C1 segment of cervical spinal cord (tissue), 14 donors: ENCODE measurements at regions not wholly inside any gene's neighbourhood (a gene's known extent, or its start where the extent isn't known, plus 50 kb on each side); places are given as distances from the start of the nearest gene placed in this dataset.

Experiments
- DNase-seq, 14 donors: peaks; one replicate each; lab custom pipeline; 2025; lab: John Stamatoyannopoulos, UW

DNA sequence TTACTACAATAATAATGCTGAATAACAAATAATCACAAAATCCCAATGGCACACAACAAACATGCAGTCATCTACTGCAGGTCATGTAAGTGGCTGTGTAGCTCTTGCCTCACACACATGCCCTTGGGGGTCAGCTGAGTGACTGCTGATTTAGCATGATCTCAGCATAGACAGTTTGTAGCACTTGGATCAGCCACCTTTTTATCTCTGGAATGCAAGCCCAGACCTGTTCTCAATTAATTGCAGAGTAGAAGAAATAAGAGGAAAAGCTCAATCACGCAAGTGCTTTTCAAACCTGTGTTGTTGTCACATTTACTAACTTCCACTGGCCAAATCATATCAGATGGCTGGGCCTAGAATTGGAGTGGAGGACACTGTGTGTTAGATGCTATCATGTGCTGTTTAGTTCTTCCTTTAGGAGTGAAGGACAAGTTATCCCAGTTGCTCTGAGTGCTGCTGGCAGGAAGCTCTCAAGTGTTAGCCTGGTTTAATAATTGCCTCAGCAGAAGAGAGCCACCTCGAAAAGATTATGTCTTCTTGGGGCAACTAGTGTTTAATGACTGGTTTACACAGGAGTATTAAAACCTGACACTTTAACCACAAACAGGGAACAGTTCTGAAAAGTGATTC is 128.3 kb upstream of the EPHA5 start:
- DNase-seq, result no peak

DNA sequence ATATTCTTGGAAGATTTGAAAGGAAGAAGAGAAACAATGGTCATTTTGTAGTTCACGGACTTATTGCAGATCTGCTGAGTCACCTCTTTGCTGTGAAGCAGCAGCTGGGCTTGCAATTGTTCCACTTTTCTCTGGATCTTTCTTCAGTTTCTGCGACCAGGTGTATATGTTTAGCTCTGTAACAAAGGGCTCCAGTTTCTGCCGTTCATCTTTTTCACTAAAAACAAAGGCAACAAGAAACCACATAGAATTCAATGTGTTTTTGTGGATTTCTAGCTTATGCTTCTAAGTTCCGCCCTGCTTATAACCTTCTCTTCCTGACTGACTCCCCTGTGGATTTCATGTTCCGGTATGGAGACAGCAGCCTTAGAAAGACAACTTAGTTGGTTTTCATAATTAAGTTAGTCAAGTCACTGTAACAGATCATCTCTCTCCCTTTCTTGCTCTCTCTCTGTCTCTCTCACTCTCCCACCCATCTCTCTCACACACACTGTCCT is 121.6 kb upstream of the EPHA5 start:
- peak in 1 of 14 donors; percentile 6 for DNase-seq

GRCh38 chr4:65791111-65791811 is 121.0 kb upstream of the EPHA5 start:
- DNase-seq, result no peak

DNA sequence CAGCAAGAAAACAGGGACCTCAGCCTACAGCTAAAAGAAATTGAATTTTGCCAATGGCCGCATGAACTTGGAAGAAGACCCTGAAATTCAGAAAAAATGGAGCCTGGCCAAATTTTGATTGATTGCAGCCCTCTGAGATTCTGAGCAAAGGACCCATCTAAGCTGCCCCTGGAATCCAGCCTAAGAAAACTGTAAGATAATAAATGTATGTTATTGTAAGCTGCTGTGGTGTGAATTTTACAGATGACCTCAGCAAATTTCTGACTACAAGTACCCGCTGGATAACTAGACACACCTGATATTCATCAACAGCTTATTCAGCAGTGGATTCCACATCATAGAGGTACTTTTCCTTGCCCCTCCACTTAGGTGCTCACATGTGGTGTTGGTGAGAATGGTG is 119.5 kb upstream of the EPHA5 start:
- no peak for DNase-seq

DNA sequence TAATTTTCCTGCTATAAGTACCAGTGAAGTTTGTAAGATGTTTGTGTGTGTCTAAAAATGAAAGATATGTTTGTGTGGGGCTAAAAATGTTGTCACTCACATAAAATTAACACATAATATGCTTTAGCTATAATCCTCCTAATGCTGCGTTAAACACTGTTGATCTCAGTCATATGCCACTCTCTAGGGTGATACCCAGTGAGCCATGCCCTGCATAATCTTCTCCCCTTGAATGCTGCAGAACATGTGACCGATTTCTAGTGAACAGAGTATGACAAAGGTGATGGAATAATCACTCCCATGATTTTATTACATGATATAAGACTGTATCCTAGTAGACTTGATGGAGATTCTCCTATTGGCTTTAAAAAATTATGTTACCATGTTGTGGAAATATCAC is 119.1 kb upstream of the EPHA5 start:
- DNase-seq, result no peak

DNA sequence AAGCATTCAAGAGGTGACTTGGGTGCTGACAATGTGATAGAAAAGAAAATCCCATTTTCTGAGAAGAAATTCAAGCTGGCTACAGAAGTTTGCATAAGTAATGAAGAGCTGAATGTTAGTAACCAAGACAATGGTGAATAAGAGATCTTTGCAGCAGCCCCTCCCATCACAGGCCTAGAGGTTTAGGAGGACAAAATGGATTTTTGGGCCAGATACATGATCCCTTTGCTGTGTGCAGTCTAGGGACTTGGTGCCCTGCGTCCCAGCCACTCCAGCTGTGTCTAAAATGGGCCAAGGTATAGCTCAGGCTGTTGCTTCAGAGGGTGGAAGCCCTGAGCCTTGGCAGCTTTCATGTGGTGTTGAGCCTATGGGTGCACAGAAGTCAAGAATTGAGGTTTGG is 107.0 kb upstream of the EPHA5 start:
- no peak for DNase-seq

- DNase-seq, result no peak
These were observed 103.3 kb upstream of the EPHA5 start for GRCh38 chr4:65773636-65774035.

GRCh38 chr4:65747386-65747785 is 77.1 kb upstream of the EPHA5 start:
- no peak for DNase-seq

- no peak for DNase-seq
These were observed 67.8 kb upstream of the EPHA5 start for GRCh38 chr4:65738134-65738533.

- no peak for DNase-seq
These were observed 67.4 kb upstream of the EPHA5 start for GRCh38 chr4:65737672-65738071.

DNA sequence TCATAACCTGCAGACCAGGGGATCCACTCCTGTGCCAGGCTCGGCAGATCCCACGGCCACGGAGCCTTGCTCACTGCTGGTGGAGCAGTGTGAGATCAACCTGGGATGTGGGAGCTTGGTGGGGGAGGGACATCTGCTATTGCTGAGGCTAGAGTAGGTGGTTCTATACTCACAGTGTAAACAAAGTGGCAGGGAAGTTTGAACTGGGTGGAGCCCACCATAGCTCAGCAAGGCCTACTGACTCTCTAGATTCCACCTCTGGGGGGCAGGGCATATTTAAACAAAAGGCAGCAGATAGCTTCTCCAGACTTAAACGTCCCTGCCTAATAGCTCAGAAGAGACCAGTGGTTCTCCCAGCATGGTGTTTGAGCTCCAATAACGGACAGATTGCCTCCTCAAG is 54.7 kb upstream of the EPHA5 start:
- no peak for DNase-seq
